HG03469 (cell line): ENCODE measurements at regions not wholly inside any gene's neighbourhood (a gene's known extent, or its start where the extent isn't known, plus 50 kb on each side); places are given as distances from the start of the nearest gene placed in this dataset.

ENCODE experiments used
- ATAC-seq: cut with Tn5 transposase; IDR thresholded peaks from one replicate; pipeline ENCODE4 v1.9.1; 2021; ENCODE audit warnings: mild to moderate bottlenecking, moderate library complexity, moderate number of reproducible peaks; ENCODE audit not compliant: unreplicated experiment

DNA sequence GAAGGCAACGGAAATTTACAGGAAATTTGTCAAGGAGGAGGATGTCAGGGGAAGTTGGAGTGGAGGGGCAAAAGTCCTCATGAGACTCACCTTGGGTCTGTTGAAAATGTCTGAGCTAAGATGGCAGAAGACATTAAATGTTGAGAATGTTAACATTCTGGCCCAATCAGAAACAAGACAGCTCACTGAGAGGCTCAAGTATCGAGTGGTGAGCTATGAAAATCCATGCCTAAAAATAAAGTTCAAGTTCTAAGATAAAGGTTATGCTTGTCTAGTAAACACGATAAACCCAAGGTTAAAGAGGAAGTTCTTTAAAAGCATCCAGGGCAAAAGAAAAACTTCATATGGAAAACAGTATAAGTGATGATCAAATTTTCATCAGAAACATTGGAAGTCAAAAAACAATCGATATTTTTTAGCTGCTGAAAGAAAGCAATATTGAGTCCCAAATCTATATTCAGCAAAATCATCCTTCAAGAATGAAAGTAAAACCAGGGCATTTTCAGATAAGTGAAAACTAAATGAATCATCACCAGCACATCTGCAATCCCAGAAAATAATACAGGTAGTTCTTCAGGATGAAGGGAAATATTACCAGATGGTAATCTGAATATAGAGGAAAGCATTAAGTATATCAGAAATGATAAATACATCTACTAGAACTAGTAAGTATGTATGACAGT is 462.4 kb downstream of the TLL1 start:
- ATAC-seq, result no peak

DNA sequence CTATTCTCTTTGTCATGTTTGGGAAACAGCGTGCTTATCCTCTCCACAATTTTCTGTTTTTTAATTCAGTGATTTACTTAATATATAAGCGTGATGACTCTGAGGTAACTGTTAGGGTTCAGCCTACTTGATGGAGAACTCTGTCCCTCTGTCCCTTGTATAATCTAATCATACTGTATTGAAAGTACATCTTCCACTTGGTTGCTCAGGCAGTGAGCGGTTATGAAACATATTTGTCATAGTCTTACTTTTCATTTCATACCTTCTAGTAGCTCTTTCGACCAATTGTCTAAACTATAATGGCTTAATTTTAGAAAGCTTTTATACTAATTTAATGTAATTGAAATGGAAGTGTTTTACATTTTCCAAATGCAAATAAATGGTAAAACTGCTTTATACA is 469.0 kb downstream of the TLL1 start:
- no peak for ATAC-seq

- peak; percentile 91 for ATAC-seq
Observed at GRCh38 chr4:166363198-166363597, 490.2 kb downstream of the TLL1 start.

- ATAC-seq, result no peak
Observed at GRCh38 chr4:166366012-166366411, 493.0 kb downstream of the TLL1 start.

- ATAC-seq, result no peak
Observed at GRCh38 chr4:166377578-166377977, 504.5 kb downstream of the TLL1 start.

GRCh38 chr4:166386491-166387360 is 513.7 kb downstream of the TLL1 start:
- no peak for ATAC-seq

GRCh38 chr4:166391501-166391900 is 518.5 kb downstream of the TLL1 start:
- no peak for ATAC-seq

GRCh38 chr4:166399021-166399420 is 526.0 kb downstream of the TLL1 start:
- ATAC-seq, result no peak

GRCh38 chr4:166400270-166400894 is 527.3 kb downstream of the TLL1 start:
- ATAC-seq, result no peak

DNA sequence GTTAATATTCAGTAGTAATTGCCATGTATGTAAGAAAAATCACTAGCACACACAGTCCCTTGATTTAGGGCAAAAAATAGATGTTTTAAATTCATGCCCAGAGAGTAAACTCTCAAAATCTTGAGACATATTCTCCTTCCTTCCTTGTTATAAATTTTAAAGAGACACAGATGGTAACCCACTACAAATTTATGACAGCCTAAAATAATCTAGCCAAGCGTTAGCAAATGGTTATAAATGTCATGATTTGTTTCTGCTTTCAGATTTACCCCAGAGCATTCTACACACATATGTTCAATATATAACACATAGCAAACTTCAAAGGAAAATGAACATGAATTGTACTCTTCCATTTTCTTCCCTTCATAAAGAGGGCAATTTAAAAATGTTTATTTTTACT is 540.3 kb downstream of the TLL1 start:
- no peak for ATAC-seq

- ATAC-seq, result no peak
Observed at GRCh38 chr4:166414431-166414830, 541.4 kb downstream of the TLL1 start.

DNA sequence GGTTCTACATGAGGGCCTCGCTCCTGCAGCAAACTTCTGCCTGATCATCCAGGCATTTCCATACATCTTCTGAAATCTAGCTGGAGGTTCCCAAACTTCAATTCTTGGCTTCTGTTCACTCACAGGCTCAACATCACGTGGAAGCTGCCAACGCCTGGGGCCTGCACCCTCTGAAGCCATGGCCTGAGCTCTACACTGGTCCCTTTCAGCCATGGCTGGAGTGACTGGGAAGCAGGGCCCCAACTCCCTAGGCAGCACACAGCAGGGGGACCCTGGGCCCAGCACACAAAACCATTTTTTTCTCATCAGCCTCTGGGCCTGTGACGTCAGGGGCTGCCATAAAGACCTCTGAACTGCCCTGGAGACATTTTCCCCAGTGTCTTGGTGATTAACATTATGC is 542.7 kb downstream of the TLL1 start:
- ATAC-seq, result no peak

- no peak for ATAC-seq
Observed at GRCh38 chr4:166421556-166422156, 548.6 kb downstream of the TLL1 start.

GRCh38 chr4:166422475-166422874 is 549.4 kb downstream of the TLL1 start:
- no peak for ATAC-seq

DNA sequence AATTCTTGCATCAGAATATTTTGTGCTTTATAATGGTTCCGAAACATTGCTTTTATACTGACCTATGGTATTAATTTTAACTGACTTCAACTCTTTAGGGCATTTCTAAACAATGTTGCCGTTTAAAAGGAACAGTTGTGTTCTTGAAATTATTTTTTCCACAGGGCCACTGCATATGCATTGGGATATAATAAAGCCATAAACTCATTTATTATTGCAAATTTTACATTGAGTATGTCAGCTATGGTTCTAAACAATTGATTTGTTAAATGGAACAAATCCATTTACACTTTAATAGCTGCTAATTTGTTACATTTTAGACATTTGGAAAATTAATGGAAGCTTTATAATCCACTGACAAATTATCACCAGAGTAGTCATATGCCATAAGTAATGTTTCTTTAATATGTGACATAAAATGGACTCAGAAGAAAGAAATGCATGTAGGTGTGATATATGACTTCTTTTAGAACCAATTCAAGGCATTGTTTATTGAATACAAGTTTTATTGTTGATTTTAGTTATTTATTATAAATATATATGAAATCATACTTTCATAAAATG is 553.3 kb downstream of the TLL1 start:
- no peak for ATAC-seq

DNA sequence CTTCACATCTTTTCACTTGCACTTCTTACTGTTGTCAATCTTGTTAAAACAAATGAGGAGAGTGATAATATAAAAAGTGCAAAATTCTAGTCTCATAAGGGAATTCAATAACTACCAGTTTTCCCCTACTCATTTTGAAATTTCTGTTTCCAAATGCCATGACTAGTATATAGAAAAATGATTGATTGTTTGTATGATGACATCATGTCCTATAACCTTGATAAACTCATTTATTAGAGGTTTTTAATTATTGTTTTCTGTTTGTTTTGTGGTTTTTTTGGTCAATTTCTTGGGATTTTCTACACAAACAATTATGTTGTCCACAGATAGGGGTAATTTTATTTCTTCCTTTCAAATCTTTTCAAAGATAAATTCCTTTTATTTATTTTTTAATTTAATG is 559.1 kb downstream of the TLL1 start:
- no peak for ATAC-seq

DNA sequence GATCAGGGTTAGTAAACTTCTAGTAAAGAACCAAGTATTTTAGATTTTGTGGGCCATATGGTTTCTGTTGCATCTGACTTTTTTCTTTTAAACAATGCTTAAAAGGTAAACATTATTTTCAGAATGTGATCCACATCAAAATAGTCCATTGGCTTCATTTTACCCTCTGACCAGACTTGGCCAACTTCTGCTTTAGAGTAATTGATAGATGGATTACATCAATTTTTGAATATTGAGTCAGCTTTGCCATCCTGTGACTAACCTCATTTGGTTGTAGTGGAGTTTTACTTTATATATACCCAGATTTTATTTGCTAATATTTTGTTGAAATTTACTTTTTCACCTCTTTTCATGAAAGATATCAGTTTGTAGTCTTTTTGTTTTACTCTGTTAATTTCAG is 559.8 kb downstream of the TLL1 start:
- no peak for ATAC-seq

- ATAC-seq, result no peak
Observed at GRCh38 chr4:166435449-166435848, 562.4 kb downstream of the TLL1 start.

- ATAC-seq, result no peak
Observed at GRCh38 chr4:166458756-166459155, 585.7 kb downstream of the TLL1 start.

- ATAC-seq, result no peak
Observed at GRCh38 chr4:166459621-166460020, 586.6 kb downstream of the TLL1 start.
